ENCODE measurements at regions not wholly inside any gene's neighbourhood (a gene's known extent, or its start where the extent isn't known, plus 50 kb on each side); places are given as distances from the start of the nearest gene placed in this dataset.
"Not testable (repeated sequence)": the region's sequence is repeated elsewhere in the genome, so short reads cannot be mapped to it uniquely, and the experiment has no call there.

DNA sequence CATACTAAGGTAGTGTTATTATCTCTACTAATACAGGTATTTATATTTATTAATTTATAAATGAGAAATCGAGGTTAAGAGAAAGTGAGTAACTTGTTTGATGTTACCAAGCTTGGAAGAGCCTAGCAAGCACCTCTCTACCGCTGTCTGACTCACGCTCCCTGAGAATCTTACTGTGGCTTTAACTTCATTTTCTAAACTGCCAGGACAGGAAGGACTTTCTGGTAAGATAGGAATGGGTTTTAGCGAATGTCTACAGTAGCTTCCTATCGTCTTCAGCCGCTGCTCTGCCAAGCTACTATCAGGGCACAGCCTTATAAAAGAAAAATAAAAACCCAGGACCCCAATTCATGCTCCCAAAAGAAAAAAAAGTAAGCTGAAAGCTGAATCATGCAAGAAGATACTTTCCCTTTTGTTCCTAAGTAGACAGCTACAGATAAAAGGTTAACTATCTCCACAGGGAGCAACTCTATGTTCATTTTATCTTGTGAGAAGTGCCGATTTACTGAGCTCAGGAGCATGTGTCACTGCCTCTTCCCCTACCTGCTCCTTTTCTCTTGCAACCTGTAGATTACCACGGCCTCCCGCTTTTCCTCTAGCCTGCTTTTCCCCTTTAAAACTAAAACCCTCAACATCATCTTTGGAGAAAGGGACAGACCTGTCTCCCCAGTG is 60.2 kb downstream of the THNSL1 start:
- no peak for DNase-seq (ENCODE audit: low read depth in 1 of 2, low spot score in 1 of 2)

- no peak for DNase-seq (ENCODE audit: low read depth in 1 of 2, low spot score in 1 of 2)
These were observed 62.4 kb downstream of the THNSL1 start for GRCh38 chr10:25078658-25079431.

- peak; percentile 40 to 59 for DNase-seq (ENCODE audit: low read depth in 1 of 2, low spot score in 1 of 2)
These were observed 64.6 kb downstream of the THNSL1 start for GRCh38 chr10:25080880-25081581.

DNA sequence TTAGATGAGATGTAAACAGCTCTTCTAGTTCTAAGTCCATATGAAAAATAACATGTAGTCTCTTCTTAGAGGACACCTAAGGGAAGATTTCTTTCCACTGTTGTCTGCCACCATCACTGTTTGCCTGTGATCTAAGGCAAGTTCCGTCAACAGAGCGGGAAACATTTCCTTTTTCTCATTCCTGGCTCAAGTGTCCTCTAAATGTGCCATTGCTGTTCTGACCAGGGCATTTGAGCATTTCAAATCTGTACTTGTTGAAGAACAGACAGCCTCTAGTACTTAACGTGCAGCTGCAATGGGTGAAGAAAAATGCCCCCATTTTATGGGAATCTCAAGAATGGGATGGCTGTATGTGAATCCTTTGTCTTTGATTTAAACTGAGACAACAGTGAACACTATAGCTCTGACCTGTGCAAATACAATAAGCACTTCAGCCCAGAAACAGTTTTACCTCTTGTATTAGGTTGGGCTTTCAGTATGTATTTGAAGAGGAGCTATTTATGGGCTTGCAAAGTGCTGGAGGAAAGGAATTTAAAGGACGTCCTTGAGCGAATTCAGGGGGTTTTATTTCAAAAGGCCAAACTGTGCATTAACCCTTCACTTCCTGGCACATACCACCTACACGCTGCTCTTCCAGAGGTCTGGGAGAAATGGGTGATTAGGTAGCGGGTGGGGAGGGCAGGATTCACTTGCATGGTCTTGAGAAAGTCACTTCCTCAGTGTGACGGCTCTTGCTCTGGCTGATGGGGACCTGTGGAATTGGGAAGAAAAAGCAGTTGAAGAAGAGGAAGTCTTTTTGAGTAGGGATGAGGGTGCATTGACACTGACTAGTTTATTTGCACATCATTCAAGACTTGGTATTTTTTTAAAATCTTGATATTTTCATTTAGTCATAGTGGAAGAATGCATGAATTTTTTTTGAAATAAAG is 66.1 kb downstream of the THNSL1 start:
- no peak for DNase-seq (ENCODE audit: low read depth in 1 of 2, low spot score in 1 of 2)

DNA sequence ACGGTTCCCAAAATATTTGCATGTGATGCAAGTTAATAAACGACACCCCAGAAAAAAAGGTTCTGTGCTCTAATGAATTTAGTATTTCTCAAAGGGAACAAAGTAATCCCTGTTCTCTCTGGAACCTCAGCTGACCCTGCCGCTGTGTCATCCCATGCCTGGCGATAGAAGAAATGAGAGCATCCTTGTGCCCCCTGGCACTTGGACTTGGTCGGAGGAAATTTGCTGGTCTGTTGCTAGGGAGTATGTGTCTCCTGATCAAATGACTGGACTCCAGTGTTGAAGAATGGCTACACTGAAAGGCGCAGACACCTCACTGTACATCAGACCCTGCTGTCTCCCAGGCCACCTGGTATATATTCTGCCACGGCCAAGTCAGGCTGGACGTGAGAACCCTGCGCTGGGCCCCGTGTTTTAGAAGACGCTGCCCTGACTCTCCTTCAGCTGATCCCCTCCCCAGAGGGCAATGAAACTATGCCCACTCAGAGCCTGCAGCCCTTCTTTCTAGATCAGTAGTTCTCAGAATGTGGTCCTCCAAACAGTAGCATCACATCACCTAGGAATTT is 67.2 kb downstream of the THNSL1 start:
- DNase-seq (ENCODE audit: low read depth in 1 of 2, low spot score in 1 of 2): no peak

GRCh38 chr10:25084447-25084846 is 68.0 kb downstream of the THNSL1 start:
- no peak for DNase-seq (ENCODE audit: low read depth in 1 of 2, low spot score in 1 of 2)

- no peak for DNase-seq (ENCODE audit: low read depth in 1 of 2, low spot score in 1 of 2)
These were observed 78.2 kb downstream of the THNSL1 start for GRCh38 chr10:25094590-25094989.

- DNase-seq (ENCODE audit: low read depth in 1 of 2, low spot score in 1 of 2): no peak
These were observed 77.0 kb upstream of the GPR158 start for GRCh38 chr10:25097669-25098411.

- no peak for DNase-seq (ENCODE audit: low read depth in 1 of 2, low spot score in 1 of 2)
These were observed 74.7 kb upstream of the GPR158 start for GRCh38 chr10:25100141-25100540.

DNA sequence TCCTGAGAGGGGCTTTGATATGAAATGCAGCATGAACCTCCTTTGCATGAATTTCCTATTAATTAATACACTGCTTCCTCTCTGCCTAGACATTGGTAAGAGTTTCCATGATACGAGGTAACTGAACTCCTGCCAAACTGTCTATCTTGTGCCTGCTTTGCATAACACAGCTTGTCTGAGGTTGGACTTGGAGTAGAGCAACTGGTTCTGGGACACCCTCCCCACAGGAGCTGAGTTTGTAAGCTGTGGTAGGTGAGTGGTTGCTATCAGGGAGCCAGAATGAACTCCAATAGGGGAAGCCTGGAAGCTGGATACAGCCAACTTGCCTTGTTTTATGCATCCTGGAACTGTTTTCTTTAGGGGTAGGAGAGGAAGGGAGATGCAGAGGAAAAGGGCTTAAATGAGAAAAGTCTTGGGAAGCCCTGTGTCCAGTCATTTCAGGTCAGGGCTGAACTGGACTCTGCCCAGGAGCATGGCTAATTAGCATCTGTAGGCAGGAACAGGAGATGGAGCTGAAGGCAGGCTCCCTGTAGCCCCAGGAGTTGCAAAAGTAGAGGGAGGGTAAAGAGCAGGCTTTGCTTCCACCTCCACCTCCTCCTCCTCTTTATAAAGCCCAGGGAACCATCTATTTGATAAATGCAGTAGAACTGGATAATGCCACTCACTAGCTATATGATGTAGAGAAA is 73.2 kb upstream of the GPR158 start:
- DNase-seq (ENCODE audit: low read depth in 1 of 2, low spot score in 1 of 2): no peak

DNA sequence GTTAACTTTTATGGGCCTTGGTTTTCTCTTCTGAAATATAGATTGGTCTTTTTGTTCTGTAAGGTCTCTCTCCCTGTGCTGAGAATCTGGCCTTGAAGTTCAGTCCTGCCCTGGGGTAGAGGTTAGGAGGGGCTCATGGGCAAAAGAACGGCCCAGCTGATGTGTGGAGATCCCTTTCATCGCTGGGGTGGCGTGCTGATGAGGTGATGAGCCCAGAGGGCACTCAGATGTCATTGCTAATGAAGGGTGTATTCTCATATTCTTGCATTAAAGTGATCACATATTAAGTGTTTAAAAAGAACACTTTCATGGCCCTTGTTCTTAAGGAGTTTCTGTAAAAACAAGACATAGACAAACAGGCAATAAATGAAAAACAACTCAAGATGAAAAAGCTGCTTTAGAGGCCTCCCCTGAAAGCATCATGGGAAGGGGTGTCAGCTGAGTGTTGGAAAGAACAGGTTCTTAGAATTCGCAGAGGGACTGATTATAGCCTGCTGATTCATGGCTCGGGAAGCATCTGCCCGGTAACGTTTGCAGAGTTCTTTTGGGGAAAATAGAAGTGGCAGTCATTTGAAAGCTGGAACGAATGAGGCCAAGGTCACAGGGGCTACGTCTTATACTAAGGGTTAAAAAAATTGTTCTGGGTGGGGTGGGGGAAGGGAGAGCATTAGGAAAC is 72.5 kb upstream of the GPR158 start:
- no peak for DNase-seq (ENCODE audit: low read depth in 1 of 2, low spot score in 1 of 2)

- DNase-seq (ENCODE audit: low read depth in 1 of 2, low spot score in 1 of 2): no peak
These were observed 71.1 kb upstream of the GPR158 start for GRCh38 chr10:25103703-25104102.

DNA sequence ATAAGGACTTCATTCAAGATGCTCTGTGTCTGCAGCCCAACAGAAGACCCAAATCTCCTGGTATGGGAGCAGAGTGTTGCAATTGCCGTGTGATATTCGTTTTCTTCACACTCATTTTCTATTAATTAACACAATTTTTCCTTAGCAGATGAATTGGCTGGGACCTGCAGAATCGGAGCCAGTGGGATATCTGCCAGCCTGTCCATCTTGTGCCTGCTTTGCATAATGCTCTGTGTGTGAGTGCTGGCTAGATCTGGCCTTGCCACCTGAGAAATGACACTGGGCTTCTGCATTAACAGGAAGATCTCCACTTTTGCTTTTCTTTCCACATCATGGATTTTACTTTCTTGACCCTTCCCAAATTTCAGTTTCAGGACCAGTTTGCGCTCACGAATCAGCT is 70.4 kb upstream of the GPR158 start:
- DNase-seq (ENCODE audit: low read depth in 1 of 2, low spot score in 1 of 2): no peak

DNA sequence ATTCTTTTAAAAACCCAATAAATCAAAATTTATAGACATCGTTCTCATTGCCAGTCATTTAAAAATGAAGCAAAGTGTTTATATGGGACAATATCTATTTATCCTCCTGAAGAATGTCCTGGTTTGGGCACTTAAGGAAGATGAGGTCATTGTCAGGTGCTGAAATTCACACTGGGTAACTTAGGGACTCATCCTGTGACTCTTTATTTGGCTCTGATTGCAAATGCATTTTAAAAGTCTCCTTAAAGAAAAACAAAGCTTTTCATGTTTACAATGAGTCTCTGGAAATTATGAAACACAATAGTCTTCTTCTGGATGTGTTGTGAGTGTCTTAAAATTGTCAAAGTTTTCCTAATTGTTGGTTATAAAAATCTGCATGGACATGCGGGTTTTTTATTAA is 69.5 kb upstream of the GPR158 start:
- DNase-seq (ENCODE audit: low read depth in 1 of 2, low spot score in 1 of 2): no peak

GRCh38 chr10:25105743-25106260 is 69.0 kb upstream of the GPR158 start:
- DNase-seq (ENCODE audit: low read depth in 1 of 2, low spot score in 1 of 2): no peak

DNA sequence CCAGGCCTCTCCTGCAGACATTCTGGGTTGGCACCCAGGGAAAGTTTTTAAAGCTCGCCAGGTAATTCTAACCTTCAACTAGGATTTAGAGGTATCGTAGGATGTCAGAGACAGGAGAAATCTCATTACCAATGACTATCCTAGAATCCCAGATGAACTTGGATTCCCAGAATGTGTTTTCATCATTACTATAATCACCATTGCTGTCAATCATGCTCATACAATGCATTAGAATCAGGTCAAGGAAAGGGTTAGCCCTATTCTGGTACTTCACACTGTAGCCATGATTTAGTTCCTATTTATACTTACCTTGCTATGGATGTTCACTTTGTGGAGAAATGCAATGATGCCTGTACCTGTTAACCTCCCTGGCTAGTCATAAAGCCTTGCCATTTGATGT is 67.0 kb upstream of the GPR158 start:
- no peak for DNase-seq (ENCODE audit: low read depth in 1 of 2, low spot score in 1 of 2)

DNA sequence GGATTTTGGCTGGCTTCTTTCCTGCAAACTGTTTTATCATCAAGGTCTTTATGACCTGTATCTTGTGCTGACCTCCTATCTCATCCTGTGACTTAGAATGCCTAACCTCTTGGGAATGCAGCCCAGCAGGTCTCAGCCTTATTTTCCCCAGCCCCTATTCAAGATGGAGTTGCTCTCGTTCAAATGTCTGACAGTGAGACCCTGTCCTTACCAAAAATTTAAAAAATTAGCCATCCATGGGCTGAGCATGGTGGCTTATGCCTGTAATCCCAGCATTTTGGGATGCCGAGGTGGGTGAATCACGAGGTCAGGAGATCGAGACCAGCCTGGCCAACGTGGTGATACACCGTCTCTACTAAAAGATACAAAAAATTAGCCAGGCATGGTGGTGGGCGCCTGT is 64.9 kb upstream of the GPR158 start:
- DNase-seq (ENCODE audit: low read depth in 1 of 2, low spot score in 1 of 2): not testable (repeated sequence)

DNA sequence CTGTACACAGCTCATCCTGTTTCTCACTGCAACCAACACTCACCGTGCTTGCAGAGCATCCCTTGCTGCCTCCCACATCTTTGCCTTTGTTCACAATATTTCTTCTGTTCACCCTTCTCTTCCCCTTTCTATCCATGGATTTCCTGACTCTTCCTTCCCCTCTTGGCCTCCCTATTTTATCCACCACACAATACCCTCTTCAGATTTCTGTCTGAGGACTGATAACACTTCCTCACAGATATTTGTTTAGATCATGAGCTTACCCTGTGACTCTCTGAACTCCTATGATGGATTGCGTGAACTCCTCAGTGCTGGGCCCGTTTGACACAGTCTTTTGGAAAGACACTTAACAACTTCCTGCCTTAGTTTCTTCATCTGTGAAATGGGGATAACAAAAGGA is 62.8 kb upstream of the GPR158 start:
- no peak for DNase-seq (ENCODE audit: low read depth in 1 of 2, low spot score in 1 of 2)

Measured in activated CD4-positive, alpha-beta T cell treated with anti-CD3 and anti-CD28 coated beads, Interleukin-2, amount 50 U/mL, for 24 hours (primary cell).